ENCODE measurements at regions not wholly inside any gene's neighbourhood (a gene's known extent, or its start where the extent isn't known, plus 50 kb on each side); places are given as distances from the start of the nearest gene placed in this dataset.
"Not testable (repeated sequence)": the region's sequence is repeated elsewhere in the genome, so short reads cannot be mapped to it uniquely, and the experiment has no call there.

GRCh38 chr5:18517641-18518380 lies 883.6 kb downstream of the TAF11L14 start:
- DNase-seq (no peak), ATAC-seq (no peak)
- H3K9me3 ChIP-seq (ENCODE audit: control insufficient read depth, low read length, poor library complexity, severe bottlenecking) = no peaks in the 10 kb centered on the region
- no peaks in the 10 kb centered on the region for H3K36me3 Mint-ChIP-seq (ENCODE audit: low read depth)
- no peak overlapping the region for H3K4me3 Mint-ChIP-seq
- H3K27ac Mint-ChIP-seq = no peak overlapping the region
- H3K4me1 Mint-ChIP-seq = no peaks in the 10 kb centered on the region
- no peaks in the 10 kb centered on the region for H3K27me3 Mint-ChIP-seq

- H3K36me3 Mint-ChIP-seq (ENCODE audit: low read depth) = no peaks in the 10 kb centered on the region
Measured at GRCh38 chr5:18523380-18523779, 889.1 kb downstream of the TAF11L14 start.

GRCh38 chr5:18526792-18527405 lies 892.6 kb downstream of the TAF11L14 start:
- H3K9me3 ChIP-seq (ENCODE audit: control insufficient read depth, low read length, poor library complexity, severe bottlenecking) = no peaks in the 10 kb centered on the region
- Mint-ChIP-seq H3K4me3 (no peak overlapping the region), H3K36me3 (ENCODE audit: low read depth) (no peaks in the 10 kb centered on the region), H3K27ac (no peak overlapping the region), H3K4me1 (no peaks in the 10 kb centered on the region), H3K27me3 (no peaks in the 10 kb centered on the region)
- DNase-seq = no peak
- ATAC-seq = no peak

More at GRCh38 chr5:18523380-18523779, 889.1 kb downstream of the TAF11L14 start:
- ATAC-seq (no peak), DNase-seq (no peak)
- Mint-ChIP-seq H3K27ac (no peak overlapping the region), H3K27me3 (no peaks in the 10 kb centered on the region), H3K4me1 (no peaks in the 10 kb centered on the region), H3K4me3 (no peak overlapping the region)
- no peaks in the 10 kb centered on the region for H3K9me3 ChIP-seq (ENCODE audit: control insufficient read depth, low read length, poor library complexity, severe bottlenecking)

GRCh38 chr5:18533137-18533536 lies 898.9 kb downstream of the TAF11L14 start:
- ATAC-seq (no peak), DNase-seq (no peak)
- no peaks in the 10 kb centered on the region for H3K27me3 Mint-ChIP-seq
- no peaks in the 10 kb centered on the region for H3K36me3 Mint-ChIP-seq (ENCODE audit: low read depth)
- H3K27ac Mint-ChIP-seq = no peak overlapping the region
- no peaks in the 10 kb centered on the region for H3K4me1 Mint-ChIP-seq
- H3K9me3 ChIP-seq (ENCODE audit: control insufficient read depth, low read length, poor library complexity, severe bottlenecking) = no peaks in the 10 kb centered on the region
- H3K4me3 Mint-ChIP-seq = no peak overlapping the region

- no peaks in the 10 kb centered on the region for H3K9me3 ChIP-seq (ENCODE audit: control insufficient read depth, low read length, poor library complexity, severe bottlenecking)
- Mint-ChIP-seq H3K4me3 (no peak overlapping the region), H3K36me3 (ENCODE audit: low read depth) (no peaks in the 10 kb centered on the region), H3K27me3 (no peaks in the 10 kb centered on the region), H3K27ac (no peak overlapping the region), H3K4me1 (no peaks in the 10 kb centered on the region)
- DNase-seq = no peak
- no peak for ATAC-seq
Measured at GRCh38 chr5:18534119-18534518, 899.9 kb downstream of the TAF11L14 start.

- H3K9me3 ChIP-seq (ENCODE audit: control insufficient read depth, low read length, poor library complexity, severe bottlenecking); H3K27me3 Mint-ChIP-seq; H3K36me3 Mint-ChIP-seq (ENCODE audit: low read depth); DNase-seq; H3K4me3 Mint-ChIP-seq; H3K4me1 Mint-ChIP-seq; H3K27ac Mint-ChIP-seq; ATAC-seq: not testable (repeated sequence)
Measured at GRCh38 chr5:18535753-18536152, 901.5 kb downstream of the TAF11L14 start.

GRCh38 chr5:18544421-18544820 lies 910.2 kb downstream of the TAF11L14 start:
- DNase-seq (no peak), ATAC-seq (no peak)
- Mint-ChIP-seq H3K4me3 (no peak overlapping the region), H3K27me3 (no peaks in the 10 kb centered on the region), H3K36me3 (ENCODE audit: low read depth) (no peaks in the 10 kb centered on the region), H3K4me1 (no peaks in the 10 kb centered on the region), H3K27ac (no peak overlapping the region)
- H3K9me3 ChIP-seq (ENCODE audit: control insufficient read depth, low read length, poor library complexity, severe bottlenecking) = no peaks in the 10 kb centered on the region

- no peak overlapping the region for H3K27ac Mint-ChIP-seq
- DNase-seq = no peak
- no peaks in the 10 kb centered on the region for H3K36me3 Mint-ChIP-seq (ENCODE audit: low read depth)
- H3K4me3 Mint-ChIP-seq = no peak overlapping the region
- no peaks in the 10 kb centered on the region for H3K27me3 Mint-ChIP-seq
- H3K4me1 Mint-ChIP-seq = no peaks in the 10 kb centered on the region
- no peak for ATAC-seq
- H3K9me3 ChIP-seq (ENCODE audit: control insufficient read depth, low read length, poor library complexity, severe bottlenecking) = no peaks in the 10 kb centered on the region
Measured at GRCh38 chr5:18546591-18546990, 912.3 kb downstream of the TAF11L14 start.

GRCh38 chr5:18551716-18552115 lies 917.5 kb downstream of the TAF11L14 start:
- Mint-ChIP-seq H3K27ac (no peak overlapping the region), H3K4me1 (no peaks in the 10 kb centered on the region), H3K4me3 (no peak overlapping the region), H3K36me3 (ENCODE audit: low read depth) (no peaks in the 10 kb centered on the region), H3K27me3 (no peaks in the 10 kb centered on the region)
- ATAC-seq (no peak), DNase-seq (no peak)
- H3K9me3 ChIP-seq (ENCODE audit: control insufficient read depth, low read length, poor library complexity, severe bottlenecking) = no peaks in the 10 kb centered on the region

GRCh38 chr5:18553269-18553668 lies 919.0 kb downstream of the TAF11L14 start:
- H3K27ac Mint-ChIP-seq = no peak overlapping the region
- H3K4me3 Mint-ChIP-seq = no peak overlapping the region
- no peaks in the 10 kb centered on the region for H3K36me3 Mint-ChIP-seq (ENCODE audit: low read depth)
- no peaks in the 10 kb centered on the region for H3K9me3 ChIP-seq (ENCODE audit: control insufficient read depth, low read length, poor library complexity, severe bottlenecking)
- H3K4me1 Mint-ChIP-seq = no peaks in the 10 kb centered on the region
- no peaks in the 10 kb centered on the region for H3K27me3 Mint-ChIP-seq
- DNase-seq (no peak), ATAC-seq (no peak)

- Mint-ChIP-seq H3K4me3 (no peak overlapping the region), H3K27me3 (no peaks in the 10 kb centered on the region), H3K27ac (no peak overlapping the region), H3K4me1 (no peaks in the 10 kb centered on the region), H3K36me3 (ENCODE audit: low read depth) (no peaks in the 10 kb centered on the region)
- DNase-seq (no peak), ATAC-seq (no peak)
- H3K9me3 ChIP-seq (ENCODE audit: control insufficient read depth, low read length, poor library complexity, severe bottlenecking) = no peaks in the 10 kb centered on the region
Measured at GRCh38 chr5:18560602-18561001, 926.3 kb downstream of the TAF11L14 start.

GRCh38 chr5:18563853-18564252 lies 929.6 kb downstream of the TAF11L14 start:
- H3K4me1 Mint-ChIP-seq = no peaks in the 10 kb centered on the region
- DNase-seq (no peak), ATAC-seq (no peak)
- H3K27me3 Mint-ChIP-seq = no peaks in the 10 kb centered on the region
- no peak overlapping the region for H3K27ac Mint-ChIP-seq
- H3K9me3 ChIP-seq (ENCODE audit: control insufficient read depth, low read length, poor library complexity, severe bottlenecking) = no peaks in the 10 kb centered on the region
- no peaks in the 10 kb centered on the region for H3K36me3 Mint-ChIP-seq (ENCODE audit: low read depth)
- no peak overlapping the region for H3K4me3 Mint-ChIP-seq

- no peaks in the 10 kb centered on the region for H3K27me3 Mint-ChIP-seq
- no peaks in the 10 kb centered on the region for H3K36me3 Mint-ChIP-seq (ENCODE audit: low read depth)
- no peaks in the 10 kb centered on the region for H3K9me3 ChIP-seq (ENCODE audit: control insufficient read depth, low read length, poor library complexity, severe bottlenecking)
- DNase-seq = no peak
- no peaks in the 10 kb centered on the region for H3K4me1 Mint-ChIP-seq
- no peak for ATAC-seq
- no peak overlapping the region for H3K27ac Mint-ChIP-seq
- H3K4me3 Mint-ChIP-seq = no peak overlapping the region
Measured at GRCh38 chr5:18566671-18567070, 932.4 kb downstream of the TAF11L14 start.

GRCh38 chr5:18576586-18576985 lies 942.3 kb downstream of the TAF11L14 start:
- H3K36me3 Mint-ChIP-seq (ENCODE audit: low read depth) = no peaks in the 10 kb centered on the region
- no peak overlapping the region for H3K27ac Mint-ChIP-seq
- no peaks in the 10 kb centered on the region for H3K4me1 Mint-ChIP-seq

More at GRCh38 chr5:18576586-18576985, 942.3 kb downstream of the TAF11L14 start:
- no peak for DNase-seq
- no peaks in the 10 kb centered on the region for H3K27me3 Mint-ChIP-seq
- no peak for ATAC-seq
- no peak overlapping the region for H3K4me3 Mint-ChIP-seq
- no peaks in the 10 kb centered on the region for H3K9me3 ChIP-seq (ENCODE audit: control insufficient read depth, low read length, poor library complexity, severe bottlenecking)

All from T-helper 17 cell (primary cell).